HepG2 (cell line): ENCODE measurements at regions not wholly inside any gene's neighbourhood (a gene's known extent, or its start where the extent isn't known, plus 50 kb on each side); places are given as distances from the start of the nearest gene placed in this dataset.
A peak's percentile ranks its signal among the peaks of the same experiment; 100 is the strongest.

ENCODE experiments used
- CBFB ChIP-seq: sonication (generic); formaldehyde crosslinking; IDR thresholded peaks from 2 replicates; pipeline ENCODE4 v1.4.0; 2020; ENCODE audit warnings: missing genetic modification reagents
- HNF4G ChIP-seq, 2 experiments: sonication (generic) in 1 of 2; formaldehyde crosslinking in 1 of 2; IDR thresholded peaks; 2 replicates each; pipeline versions ENCODE4 v1.4.0 to v1.6.1; 2011 to 2020; ENCODE audit warnings: borderline replicate concordance in 2 of 2, low read depth in 2 of 2, mild to moderate bottlenecking in 2 of 2, low read length in 1 of 2, missing genetic modification reagents in 1 of 2, moderate library complexity in 1 of 2
- MTA3 ChIP-seq: sonication (generic); formaldehyde crosslinking; IDR thresholded peaks from 2 replicates; pipeline ENCODE4 v1.4.0; 2020; ENCODE audit warnings: missing genetic modification reagents
- NCOA5 ChIP-seq: sonication (generic); formaldehyde crosslinking; IDR thresholded peaks from 2 replicates; pipeline ENCODE4 v1.4.0; 2020; ENCODE audit warnings: missing genetic modification reagents
- RAD21 ChIP-seq: fragments of 450-650 bp; formaldehyde crosslinking; IDR thresholded peaks from 2 replicates; pipeline ENCODE4 v1.5.0; 2020; ENCODE audit warnings: mild to moderate bottlenecking
- USF2 ChIP-seq, 2 experiments: sonication (generic) in 1 of 2; formaldehyde crosslinking in 1 of 2; IDR thresholded peaks; 2 replicates each; pipeline versions ENCODE4 v1.5.1 to v1.6.1; 2011 to 2020; ENCODE audit warnings: borderline replicate concordance in 1 of 2, low read depth in 1 of 2, low read length in 1 of 2, mild to moderate bottlenecking in 1 of 2, missing genetic modification reagents in 1 of 2, moderate library complexity in 1 of 2
- ZNF225 ChIP-seq: sonication (generic); formaldehyde crosslinking; IDR thresholded peaks from 2 replicates; pipeline ENCODE4 v1.4.0; 2020; ENCODE audit warnings: mild to moderate bottlenecking, missing genetic modification reagents
- ZNF354B ChIP-seq: sonication (generic); formaldehyde crosslinking; IDR thresholded peaks from 2 replicates; pipeline ENCODE4 v1.8.0; 2022; ENCODE audit warnings: mild to moderate bottlenecking, missing genetic modification reagents
- ZNF703 ChIP-seq: sonication (generic); formaldehyde crosslinking; IDR thresholded peaks from 2 replicates; pipeline ENCODE4 v1.5.1; 2020; ENCODE audit warnings: missing genetic modification reagents, mild to moderate bottlenecking, moderate library complexity, borderline replicate concordance
- ZSCAN22 ChIP-seq: sonication (generic); formaldehyde crosslinking; IDR thresholded peaks from 2 replicates; pipeline ENCODE4 v1.4.0; 2020; ENCODE audit warnings: mild to moderate bottlenecking, missing genetic modification reagents
- TF ChIP-seq, protein P1 (sequence below): sonication (generic); formaldehyde crosslinking; IDR thresholded peaks from 2 replicates; pipeline ENCODE4 v1.5.1; 2020; ENCODE audit warnings: mild to moderate bottlenecking, missing genetic modification reagents, borderline replicate concordance
- TF ChIP-seq, protein P2 (sequence below): sonication (generic); formaldehyde crosslinking; IDR thresholded peaks from 2 replicates; pipeline ENCODE4 v1.4.0; 2020; ENCODE audit warnings: missing genetic modification reagents, borderline replicate concordance
- TF ChIP-seq, protein P3 (sequence below): IDR thresholded peaks from 2 replicates; pipeline ENCODE4 v1.6.1; 2012; ENCODE audit warnings: low read length, improper control_type of control experiment
- TF ChIP-seq, protein P4 (sequence below): sonication (generic); formaldehyde crosslinking; IDR thresholded peaks from 2 replicates; pipeline ENCODE4 v1.8.0; 2022; ENCODE audit warnings: missing genetic modification reagents, mild to moderate bottlenecking, moderate library complexity, borderline replicate concordance

DNA sequence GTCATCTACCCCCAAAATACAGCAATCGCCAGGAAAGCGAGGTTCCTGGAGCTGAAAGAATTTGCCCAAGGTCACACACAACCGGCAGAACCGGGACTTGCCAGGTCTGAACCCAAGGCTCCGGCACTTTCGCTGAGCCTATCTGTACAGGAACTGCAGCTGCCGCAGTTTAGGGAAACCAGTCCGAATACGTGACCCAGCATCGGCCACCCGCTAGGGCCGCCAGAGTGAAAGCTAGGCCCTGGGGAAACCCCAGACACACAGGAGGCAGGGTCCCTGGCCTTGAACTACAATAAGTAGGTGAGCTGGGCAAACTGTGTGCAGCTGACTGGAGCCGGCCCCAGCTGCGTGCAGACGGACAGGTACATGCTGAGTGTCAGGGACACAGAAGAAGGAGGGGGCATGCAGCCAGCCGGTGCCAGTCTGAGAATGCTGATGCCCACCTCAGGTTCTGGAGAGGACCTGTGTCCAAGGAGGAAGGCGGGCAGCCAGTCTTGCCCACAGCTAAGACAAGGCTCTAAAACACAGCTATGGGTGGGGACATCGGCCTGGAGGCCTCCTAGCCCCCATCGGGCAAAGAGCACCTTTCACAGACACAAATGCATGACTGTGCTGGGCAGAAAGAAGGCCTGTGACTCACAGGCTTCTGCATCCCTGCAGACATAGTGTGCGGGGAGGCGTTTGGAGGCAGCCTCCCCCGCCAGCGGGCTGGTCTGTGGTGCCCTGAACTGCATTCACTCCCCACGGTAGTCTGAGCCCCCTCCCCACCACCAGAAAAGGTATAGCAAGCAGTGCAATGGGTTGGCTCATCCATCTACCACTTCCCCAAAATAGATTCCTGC is 107.4 kb upstream of the ID2 start (continued):
- TF ChIP-seq USF2 (IDR thresholded peaks at IDR 0.05; ENCODE audit: low read depth, low read length), result no peak
- TF ChIP-seq USF2 (CRISPR knock-in tag; IDR thresholded peaks at IDR 0.05; ENCODE audit: borderline replicate concordance), result 0 out of 2 replicates have a peak, but pooled peaks have one; percentile 40
- peak; percentile 89 for TF ChIP-seq HNF4G (IDR thresholded peaks at IDR 0.05; ENCODE audit: borderline replicate concordance, low read depth, low read length)
- peak; percentile 87; the same call in 1 of the 2 replicates for TF ChIP-seq HNF4G (CRISPR knock-in tag; IDR thresholded peaks at IDR 0.05; ENCODE audit: borderline replicate concordance, low read depth)
- TF ChIP-seq, protein P1, sequence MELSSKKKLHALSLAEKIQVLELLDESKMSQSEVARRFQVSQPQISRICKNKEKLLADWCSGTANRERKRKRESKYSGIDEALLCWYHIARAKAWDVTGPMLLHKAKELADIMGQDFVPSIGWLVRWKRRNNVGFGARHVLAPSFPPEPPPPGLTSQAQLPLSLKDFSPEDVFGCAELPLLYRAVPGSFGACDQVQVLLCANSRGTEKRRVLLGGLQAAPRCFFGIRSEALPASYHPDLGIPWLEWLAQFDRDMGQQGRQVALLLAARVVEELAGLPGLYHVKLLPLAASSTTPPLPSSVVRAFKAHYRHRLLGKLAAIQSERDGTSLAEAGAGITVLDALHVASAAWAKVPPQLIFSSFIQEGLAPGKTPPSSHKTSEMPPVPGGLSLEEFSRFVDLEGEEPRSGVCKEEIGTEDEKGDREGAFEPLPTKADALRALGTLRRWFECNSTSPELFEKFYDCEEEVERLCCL (CRISPR knock-in tag), result 0 out of 2 replicates have a peak, but pooled peaks have one; percentile 55
- peak; percentile 56; the same call in 1 of the 2 replicates for TF ChIP-seq CBFB
- TF ChIP-seq ZNF225, result 0 out of 2 replicates have a peak, but pooled peaks have one; percentile 39
- TF ChIP-seq, protein P2, sequence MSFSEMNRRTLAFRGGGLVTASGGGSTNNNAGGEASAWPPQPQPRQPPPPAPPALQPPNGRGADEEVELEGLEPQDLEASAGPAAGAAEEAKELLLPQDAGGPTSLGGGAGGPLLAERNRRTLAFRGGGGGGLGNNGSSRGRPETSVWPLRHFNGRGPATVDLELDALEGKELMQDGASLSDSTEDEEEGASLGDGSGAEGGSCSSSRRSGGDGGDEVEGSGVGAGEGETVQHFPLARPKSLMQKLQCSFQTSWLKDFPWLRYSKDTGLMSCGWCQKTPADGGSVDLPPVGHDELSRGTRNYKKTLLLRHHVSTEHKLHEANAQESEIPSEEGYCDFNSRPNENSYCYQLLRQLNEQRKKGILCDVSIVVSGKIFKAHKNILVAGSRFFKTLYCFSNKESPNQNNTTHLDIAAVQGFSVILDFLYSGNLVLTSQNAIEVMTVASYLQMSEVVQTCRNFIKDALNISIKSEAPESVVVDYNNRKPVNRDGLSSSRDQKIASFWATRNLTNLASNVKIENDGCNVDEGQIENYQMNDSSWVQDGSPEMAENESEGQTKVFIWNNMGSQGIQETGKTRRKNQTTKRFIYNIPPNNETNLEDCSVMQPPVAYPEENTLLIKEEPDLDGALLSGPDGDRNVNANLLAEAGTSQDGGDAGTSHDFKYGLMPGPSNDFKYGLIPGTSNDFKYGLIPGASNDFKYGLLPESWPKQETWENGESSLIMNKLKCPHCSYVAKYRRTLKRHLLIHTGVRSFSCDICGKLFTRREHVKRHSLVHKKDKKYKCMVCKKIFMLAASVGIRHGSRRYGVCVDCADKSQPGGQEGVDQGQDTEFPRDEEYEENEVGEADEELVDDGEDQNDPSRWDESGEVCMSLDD, result peak; percentile 29; the same call in 1 of the 2 replicates
- TF ChIP-seq MTA3 (CRISPR knock-in tag), result no peak
- TF ChIP-seq ZNF703, result no peak
- TF ChIP-seq, protein P3, sequence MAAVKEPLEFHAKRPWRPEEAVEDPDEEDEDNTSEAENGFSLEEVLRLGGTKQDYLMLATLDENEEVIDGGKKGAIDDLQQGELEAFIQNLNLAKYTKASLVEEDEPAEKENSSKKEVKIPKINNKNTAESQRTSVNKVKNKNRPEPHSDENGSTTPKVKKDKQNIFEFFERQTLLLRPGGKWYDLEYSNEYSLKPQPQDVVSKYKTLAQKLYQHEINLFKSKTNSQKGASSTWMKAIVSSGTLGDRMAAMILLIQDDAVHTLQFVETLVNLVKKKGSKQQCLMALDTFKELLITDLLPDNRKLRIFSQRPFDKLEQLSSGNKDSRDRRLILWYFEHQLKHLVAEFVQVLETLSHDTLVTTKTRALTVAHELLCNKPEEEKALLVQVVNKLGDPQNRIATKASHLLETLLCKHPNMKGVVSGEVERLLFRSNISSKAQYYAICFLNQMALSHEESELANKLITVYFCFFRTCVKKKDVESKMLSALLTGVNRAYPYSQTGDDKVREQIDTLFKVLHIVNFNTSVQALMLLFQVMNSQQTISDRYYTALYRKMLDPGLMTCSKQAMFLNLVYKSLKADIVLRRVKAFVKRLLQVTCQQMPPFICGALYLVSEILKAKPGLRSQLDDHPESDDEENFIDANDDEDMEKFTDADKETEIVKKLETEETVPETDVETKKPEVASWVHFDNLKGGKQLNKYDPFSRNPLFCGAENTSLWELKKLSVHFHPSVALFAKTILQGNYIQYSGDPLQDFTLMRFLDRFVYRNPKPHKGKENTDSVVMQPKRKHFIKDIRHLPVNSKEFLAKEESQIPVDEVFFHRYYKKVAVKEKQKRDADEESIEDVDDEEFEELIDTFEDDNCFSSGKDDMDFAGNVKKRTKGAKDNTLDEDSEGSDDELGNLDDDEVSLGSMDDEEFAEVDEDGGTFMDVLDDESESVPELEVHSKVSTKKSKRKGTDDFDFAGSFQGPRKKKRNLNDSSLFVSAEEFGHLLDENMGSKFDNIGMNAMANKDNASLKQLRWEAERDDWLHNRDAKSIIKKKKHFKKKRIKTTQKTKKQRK, result no peak
- TF ChIP-seq ZSCAN22 (CRISPR knock-in tag), result no peak; the same call in 1 of the 2 replicates
- TF ChIP-seq RAD21 (CRISPR knock-in tag), result peak; percentile 40
- no peak for TF ChIP-seq ZNF354B (CRISPR knock-in tag)
- TF ChIP-seq NCOA5 (CRISPR knock-in tag), result no peak
- TF ChIP-seq, protein P4, sequence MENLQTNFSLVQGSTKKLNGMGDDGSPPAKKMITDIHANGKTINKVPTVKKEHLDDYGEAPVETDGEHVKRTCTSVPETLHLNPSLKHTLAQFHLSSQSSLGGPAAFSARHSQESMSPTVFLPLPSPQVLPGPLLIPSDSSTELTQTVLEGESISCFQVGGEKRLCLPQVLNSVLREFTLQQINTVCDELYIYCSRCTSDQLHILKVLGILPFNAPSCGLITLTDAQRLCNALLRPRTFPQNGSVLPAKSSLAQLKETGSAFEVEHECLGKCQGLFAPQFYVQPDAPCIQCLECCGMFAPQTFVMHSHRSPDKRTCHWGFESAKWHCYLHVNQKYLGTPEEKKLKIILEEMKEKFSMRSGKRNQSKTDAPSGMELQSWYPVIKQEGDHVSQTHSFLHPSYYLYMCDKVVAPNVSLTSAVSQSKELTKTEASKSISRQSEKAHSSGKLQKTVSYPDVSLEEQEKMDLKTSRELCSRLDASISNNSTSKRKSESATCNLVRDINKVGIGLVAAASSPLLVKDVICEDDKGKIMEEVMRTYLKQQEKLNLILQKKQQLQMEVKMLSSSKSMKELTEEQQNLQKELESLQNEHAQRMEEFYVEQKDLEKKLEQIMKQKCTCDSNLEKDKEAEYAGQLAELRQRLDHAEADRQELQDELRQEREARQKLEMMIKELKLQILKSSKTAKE (CRISPR knock-in tag), result peak; percentile 99
